ENCODE measurements at regions not wholly inside any gene's neighbourhood (a gene's known extent, or its start where the extent isn't known, plus 50 kb on each side); places are given as distances from the start of the nearest gene placed in this dataset.

DNA sequence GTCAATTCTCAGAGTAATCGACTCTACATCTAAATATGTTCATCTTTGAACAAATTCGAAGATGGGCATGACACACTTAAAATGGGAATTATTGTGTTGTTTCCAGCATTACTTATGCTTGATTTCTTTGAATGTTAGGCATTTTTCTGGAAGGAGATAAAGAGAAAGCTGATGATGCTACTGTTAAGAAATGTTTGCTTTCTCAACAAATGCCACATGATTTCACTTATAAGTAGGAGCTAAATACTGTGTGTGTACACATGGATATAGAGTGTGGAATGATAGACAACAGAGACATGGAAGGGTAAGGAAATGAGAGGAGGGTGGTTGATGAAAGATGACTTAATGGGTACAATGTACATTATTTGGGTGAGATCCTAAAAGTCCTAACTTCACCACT is 400.9 kb downstream of the TBL1XR1 start:
- no peaks in the 10 kb centered on the region for H3K36me3 ChIP-seq (ENCODE audit: low read depth)
- CTCF ChIA-PET = no interaction called here

GRCh38 chr3:176795891-176796290 is 401.4 kb downstream of the TBL1XR1 start:
- BruUV-seq (replicated peaks) = no TSS peak
- Histone ChIP-seq H3K4me2 (no peak overlapping the region), H2AFZ (no peak overlapping the region), H3K79me2 (ENCODE audit: low read depth) (no peaks in the 10 kb centered on the region), H3K4me3 (no peak overlapping the region), H3K27me3 (ENCODE audit: insufficient read depth, low read depth) (no peaks in the 10 kb centered on the region), H3K9me3 (ENCODE audit: insufficient read depth, low read depth) (no peaks in the 10 kb centered on the region), H3K9me2 (ENCODE audit: insufficient read depth) (no peaks in the 10 kb centered on the region; the same call in 1 of the 2 replicates), H3K4me1 (replicated peaks; ENCODE audit: insufficient read depth) (peaks cover 14% of the 10 kb centered on the region), H3K27ac (no peak overlapping the region), H3K36me3 (ENCODE audit: low read depth) (no peaks in the 10 kb centered on the region), H4K20me1 (ENCODE audit: insufficient read depth) (no peaks in the 10 kb centered on the region), H3F3A (ENCODE audit: insufficient read depth, low read depth) (no peaks in the 10 kb centered on the region)
- POLR2A ChIA-PET (ENCODE audit: unreplicated experiment) = no interaction called here
- TF ChIP-seq, protein P1, sequence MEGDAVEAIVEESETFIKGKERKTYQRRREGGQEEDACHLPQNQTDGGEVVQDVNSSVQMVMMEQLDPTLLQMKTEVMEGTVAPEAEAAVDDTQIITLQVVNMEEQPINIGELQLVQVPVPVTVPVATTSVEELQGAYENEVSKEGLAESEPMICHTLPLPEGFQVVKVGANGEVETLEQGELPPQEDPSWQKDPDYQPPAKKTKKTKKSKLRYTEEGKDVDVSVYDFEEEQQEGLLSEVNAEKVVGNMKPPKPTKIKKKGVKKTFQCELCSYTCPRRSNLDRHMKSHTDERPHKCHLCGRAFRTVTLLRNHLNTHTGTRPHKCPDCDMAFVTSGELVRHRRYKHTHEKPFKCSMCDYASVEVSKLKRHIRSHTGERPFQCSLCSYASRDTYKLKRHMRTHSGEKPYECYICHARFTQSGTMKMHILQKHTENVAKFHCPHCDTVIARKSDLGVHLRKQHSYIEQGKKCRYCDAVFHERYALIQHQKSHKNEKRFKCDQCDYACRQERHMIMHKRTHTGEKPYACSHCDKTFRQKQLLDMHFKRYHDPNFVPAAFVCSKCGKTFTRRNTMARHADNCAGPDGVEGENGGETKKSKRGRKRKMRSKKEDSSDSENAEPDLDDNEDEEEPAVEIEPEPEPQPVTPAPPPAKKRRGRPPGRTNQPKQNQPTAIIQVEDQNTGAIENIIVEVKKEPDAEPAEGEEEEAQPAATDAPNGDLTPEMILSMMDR (conservative IDR thresholded peaks at IDR 0.05) = no peak
- TF ChIP-seq EZH2 (IDR thresholded peaks at IDR 0.05; ENCODE audit: low read depth) = no peak
- intact Hi-C loops (cut with micrococcal nuclease; ENCODE audit: unreplicated experiment) = no loop called here
- DNase-seq = no peak
- CTCF ChIA-PET = no interaction called here

More for the DNA sequence above, 400.9 kb downstream of the TBL1XR1 start:
- H3K9me3 ChIP-seq (ENCODE audit: insufficient read depth, low read depth) = no peaks in the 10 kb centered on the region
- intact Hi-C loops (cut with micrococcal nuclease; ENCODE audit: unreplicated experiment) = no loop called here
- no peaks in the 10 kb centered on the region; the same call in 1 of the 2 replicates for H3K9me2 ChIP-seq (ENCODE audit: insufficient read depth)
- TF ChIP-seq, protein P1 (conservative IDR thresholded peaks at IDR 0.05) = no peak
- no peak for TF ChIP-seq EZH2 (IDR thresholded peaks at IDR 0.05; ENCODE audit: low read depth)
- no peak overlapping the region for H3K27ac ChIP-seq
- H3F3A ChIP-seq (ENCODE audit: insufficient read depth, low read depth) = no peaks in the 10 kb centered on the region
- BruUV-seq (replicated peaks) = no TSS peak
- no peak overlapping the region for H3K4me3 ChIP-seq
- POLR2A ChIA-PET (ENCODE audit: unreplicated experiment) = no interaction called here
- no peaks in the 10 kb centered on the region for H3K27me3 ChIP-seq (ENCODE audit: insufficient read depth, low read depth)
- no peaks in the 10 kb centered on the region for H4K20me1 ChIP-seq (ENCODE audit: insufficient read depth)
- H3K4me2 ChIP-seq = no peak overlapping the region
- H2AFZ ChIP-seq = no peak overlapping the region
- peaks cover 14% of the 10 kb centered on the region for H3K4me1 ChIP-seq (replicated peaks; ENCODE audit: insufficient read depth)
- peak in 1 of 2 experiments; percentile 18 for DNase-seq
- no peaks in the 10 kb centered on the region for H3K79me2 ChIP-seq (ENCODE audit: low read depth)

GRCh38 chr3:176794406-176794805 is 402.9 kb downstream of the TBL1XR1 start:
- DNase-seq = peak in 1 of 2 experiments; percentile 24
- no peak overlapping the region for H3K4me2 ChIP-seq
- TF ChIP-seq, protein P1 (conservative IDR thresholded peaks at IDR 0.05) = no peak
- no peak overlapping the region for H3K27ac ChIP-seq
- CTCF ChIA-PET = no interaction called here
- H3K36me3 ChIP-seq (ENCODE audit: low read depth) = no peaks in the 10 kb centered on the region
- H3K4me1 ChIP-seq (replicated peaks; ENCODE audit: insufficient read depth) = peaks cover 12% of the 10 kb centered on the region
- H4K20me1 ChIP-seq (ENCODE audit: insufficient read depth) = no peaks in the 10 kb centered on the region
- no peaks in the 10 kb centered on the region for H3F3A ChIP-seq (ENCODE audit: insufficient read depth, low read depth)
- no peaks in the 10 kb centered on the region for H3K79me2 ChIP-seq (ENCODE audit: low read depth)
- H2AFZ ChIP-seq = peak overlapping the region; percentile 30; the same call in 1 of the 2 replicates
- H3K9me3 ChIP-seq (ENCODE audit: insufficient read depth, low read depth) = no peaks in the 10 kb centered on the region
- BruUV-seq (replicated peaks) = no TSS peak
- no peak overlapping the region for H3K4me3 ChIP-seq
- H3K9me2 ChIP-seq (ENCODE audit: insufficient read depth) = no peaks in the 10 kb centered on the region; the same call in 1 of the 2 replicates
- POLR2A ChIA-PET (ENCODE audit: unreplicated experiment) = no interaction called here
- intact Hi-C loops (cut with micrococcal nuclease; ENCODE audit: unreplicated experiment) = no loop called here
- H3K27me3 ChIP-seq (ENCODE audit: insufficient read depth, low read depth) = no peaks in the 10 kb centered on the region

Measured in PC-9 (cell line).